ENCODE measurements at regions not wholly inside any gene's neighbourhood (a gene's known extent, or its start where the extent isn't known, plus 50 kb on each side); places are given as distances from the start of the nearest gene placed in this dataset.
A peak's percentile ranks its signal among the peaks of the same experiment; 100 is the strongest.

DNA sequence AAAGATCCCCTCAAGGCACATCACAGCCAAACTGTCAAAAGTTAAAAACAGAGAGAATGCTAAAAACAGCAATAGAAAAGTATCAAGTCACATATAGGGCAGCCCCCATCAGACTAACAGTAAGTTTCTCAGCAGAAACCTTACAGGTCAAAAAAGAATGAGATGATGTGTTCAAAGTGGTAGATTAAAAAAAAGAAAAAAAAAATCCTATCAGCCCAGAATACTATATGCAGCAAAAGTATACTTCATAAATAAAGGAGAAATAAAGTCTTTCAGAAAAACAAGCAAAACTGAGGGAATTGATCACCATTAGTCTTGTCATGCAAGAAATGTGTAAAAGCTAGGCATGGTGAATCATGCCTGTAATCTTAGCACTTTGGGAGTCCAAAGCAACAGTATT lies 99.9 kb upstream of the RAD23B start:
- Histone ChIP-seq H3K9me3 (ENCODE audit: control insufficient read depth, insufficient read depth, low read length) (peaks cover 8% of the 10 kb centered on the region; the same call in 1 of the 2 replicates), H3K4me3 (ENCODE audit: low read depth, low read length) (no peak overlapping the region), H3K27me3 (ENCODE audit: control insufficient read depth, insufficient read depth, low read length) (no peaks in the 10 kb centered on the region), H3K27ac (ENCODE audit: low read depth, low read length) (no peak overlapping the region)
- no peak for DNase-seq (ENCODE audit: low read depth, low spot score)
- ChIA-PET POLR2A (no interaction called here), CTCF (interaction anchor here (1.3 kb wide), 1 partner anchor 14 kb away, joined by 5 read pairs; no protein-coding TSS in a partner anchor)
- TF ChIP-seq, protein P1, sequence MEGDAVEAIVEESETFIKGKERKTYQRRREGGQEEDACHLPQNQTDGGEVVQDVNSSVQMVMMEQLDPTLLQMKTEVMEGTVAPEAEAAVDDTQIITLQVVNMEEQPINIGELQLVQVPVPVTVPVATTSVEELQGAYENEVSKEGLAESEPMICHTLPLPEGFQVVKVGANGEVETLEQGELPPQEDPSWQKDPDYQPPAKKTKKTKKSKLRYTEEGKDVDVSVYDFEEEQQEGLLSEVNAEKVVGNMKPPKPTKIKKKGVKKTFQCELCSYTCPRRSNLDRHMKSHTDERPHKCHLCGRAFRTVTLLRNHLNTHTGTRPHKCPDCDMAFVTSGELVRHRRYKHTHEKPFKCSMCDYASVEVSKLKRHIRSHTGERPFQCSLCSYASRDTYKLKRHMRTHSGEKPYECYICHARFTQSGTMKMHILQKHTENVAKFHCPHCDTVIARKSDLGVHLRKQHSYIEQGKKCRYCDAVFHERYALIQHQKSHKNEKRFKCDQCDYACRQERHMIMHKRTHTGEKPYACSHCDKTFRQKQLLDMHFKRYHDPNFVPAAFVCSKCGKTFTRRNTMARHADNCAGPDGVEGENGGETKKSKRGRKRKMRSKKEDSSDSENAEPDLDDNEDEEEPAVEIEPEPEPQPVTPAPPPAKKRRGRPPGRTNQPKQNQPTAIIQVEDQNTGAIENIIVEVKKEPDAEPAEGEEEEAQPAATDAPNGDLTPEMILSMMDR (IDR thresholded peaks at IDR 0.05; ENCODE audit: low read depth, low read length), result no peak

DNA sequence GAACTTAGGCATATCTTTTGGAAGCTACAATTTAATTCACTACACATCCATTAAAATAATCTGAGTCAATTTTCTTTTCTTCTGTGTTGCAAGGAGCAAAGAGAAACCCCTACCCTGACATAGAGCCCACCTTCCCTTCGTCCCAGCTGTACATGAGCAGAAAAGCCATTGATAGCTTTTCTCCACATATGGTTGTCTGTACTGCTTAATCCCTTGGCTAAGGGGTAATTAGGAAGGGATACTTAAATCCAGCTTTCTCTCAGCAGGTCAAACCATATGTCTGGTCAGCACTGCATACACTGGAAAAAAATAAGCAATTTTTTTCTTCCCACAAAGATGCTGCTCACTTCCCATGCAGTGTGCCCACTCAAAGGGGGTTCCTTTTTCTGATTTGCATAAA lies 94.7 kb upstream of the RAD23B start:
- CTCF ChIA-PET, result interaction anchor here (0.7 to 1.0 kb wide), 2 partner anchors 15 to 16 kb away, joined by 3 read pairs; no protein-coding TSS in a partner anchor

DNA sequence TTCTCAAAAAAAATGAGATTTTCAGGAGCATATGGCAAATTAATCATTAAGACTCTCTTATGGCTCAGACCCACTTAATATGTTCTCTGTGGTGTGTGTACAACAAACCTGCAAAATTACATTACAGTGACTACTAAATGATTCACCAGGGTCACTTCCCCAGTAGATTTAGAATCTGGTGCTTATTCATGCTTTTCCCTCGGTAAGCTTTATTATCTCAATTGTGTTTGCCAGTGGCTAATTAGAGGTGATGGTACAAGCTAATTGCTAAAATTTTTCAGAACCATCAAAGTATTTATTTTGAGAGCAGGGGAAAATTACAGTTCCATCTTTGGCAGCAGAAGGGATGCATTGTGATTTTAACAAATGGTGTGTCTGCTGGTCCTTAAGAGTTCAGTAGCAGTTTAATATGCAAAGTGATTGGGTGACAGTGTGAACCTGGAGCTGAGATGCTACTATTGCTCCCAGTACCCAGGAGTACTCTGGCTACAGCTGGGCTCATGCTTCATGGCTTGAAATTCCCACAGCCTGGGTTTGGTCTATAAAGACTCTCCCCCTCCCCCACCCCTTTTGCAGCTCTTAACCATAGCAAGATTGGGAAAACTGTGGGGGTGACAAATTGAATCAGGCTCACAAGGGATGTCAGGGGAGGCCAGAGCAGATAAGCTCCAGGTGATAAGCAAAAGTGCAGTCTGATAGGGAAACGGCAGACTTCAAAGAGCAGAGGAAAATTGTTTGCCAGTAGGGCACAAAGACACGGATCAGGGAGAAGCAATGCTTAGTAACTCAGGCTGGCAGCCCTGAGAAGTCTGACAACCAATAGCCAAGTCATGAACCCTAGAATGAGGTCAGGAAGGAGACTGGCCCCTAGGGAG lies 92.8 kb upstream of the RAD23B start:
- CTCF ChIA-PET, result interaction anchor here (0.6 kb wide), 1 partner anchor 556 kb away, joined by 3 read pairs; no protein-coding TSS in a partner anchor
- Histone ChIP-seq H3K27ac (ENCODE audit: low read depth, low read length) (no peak overlapping the region), H3K4me3 (ENCODE audit: low read depth, low read length) (no peak overlapping the region), H3K9me3 (ENCODE audit: control insufficient read depth, insufficient read depth, low read length) (no peaks in the 10 kb centered on the region), H3K27me3 (ENCODE audit: control insufficient read depth, insufficient read depth, low read length) (no peaks in the 10 kb centered on the region)
- POLR2A ChIA-PET, result no interaction called here
- TF ChIP-seq, protein P1 (IDR thresholded peaks at IDR 0.05; ENCODE audit: low read depth, low read length), result no peak
- peak; percentile 21 for DNase-seq (ENCODE audit: low read depth, low spot score)

More for the DNA sequence above, 94.7 kb upstream of the RAD23B start:
- Histone ChIP-seq H3K27me3 (ENCODE audit: control insufficient read depth, insufficient read depth, low read length) (no peaks in the 10 kb centered on the region), H3K27ac (ENCODE audit: low read depth, low read length) (no peak overlapping the region), H3K4me3 (ENCODE audit: low read depth, low read length) (no peak overlapping the region), H3K9me3 (ENCODE audit: control insufficient read depth, insufficient read depth, low read length) (peaks cover 3% of the 10 kb centered on the region; the same call in 1 of the 2 replicates)
- TF ChIP-seq, protein P1 (IDR thresholded peaks at IDR 0.05; ENCODE audit: low read depth, low read length), result no peak
- no peak for DNase-seq (ENCODE audit: low read depth, low spot score)
- POLR2A ChIA-PET, result no interaction called here

DNA sequence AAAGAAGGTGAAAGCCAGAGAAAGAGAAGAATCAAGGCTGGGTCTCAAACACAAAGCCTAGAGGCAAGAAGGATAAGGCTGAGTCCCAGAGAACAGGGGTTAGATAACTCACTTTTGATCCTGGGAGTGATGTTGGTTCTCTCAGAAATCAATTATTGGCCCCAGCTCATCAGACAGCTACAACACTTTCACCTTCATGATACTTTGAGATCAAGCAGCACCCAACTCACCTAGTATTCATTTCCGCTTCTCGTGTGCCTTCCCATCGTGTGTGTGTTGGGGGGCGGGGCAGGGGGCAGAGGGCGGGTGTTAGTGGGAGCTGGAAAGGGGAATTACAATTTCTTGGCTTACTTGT lies 92.2 kb upstream of the RAD23B start:
- TF ChIP-seq, protein P1 (IDR thresholded peaks at IDR 0.05; ENCODE audit: low read depth, low read length), result no peak
- no peak overlapping the region for H3K4me3 ChIP-seq (ENCODE audit: low read depth, low read length)
- H3K27ac ChIP-seq (ENCODE audit: low read depth, low read length), result no peak overlapping the region
- no peak for DNase-seq (ENCODE audit: low read depth, low spot score)
- H3K9me3 ChIP-seq (ENCODE audit: control insufficient read depth, insufficient read depth, low read length), result no peaks in the 10 kb centered on the region
- ChIA-PET CTCF (no interaction called here), POLR2A (no interaction called here)
- H3K27me3 ChIP-seq (ENCODE audit: control insufficient read depth, insufficient read depth, low read length), result no peaks in the 10 kb centered on the region

DNA sequence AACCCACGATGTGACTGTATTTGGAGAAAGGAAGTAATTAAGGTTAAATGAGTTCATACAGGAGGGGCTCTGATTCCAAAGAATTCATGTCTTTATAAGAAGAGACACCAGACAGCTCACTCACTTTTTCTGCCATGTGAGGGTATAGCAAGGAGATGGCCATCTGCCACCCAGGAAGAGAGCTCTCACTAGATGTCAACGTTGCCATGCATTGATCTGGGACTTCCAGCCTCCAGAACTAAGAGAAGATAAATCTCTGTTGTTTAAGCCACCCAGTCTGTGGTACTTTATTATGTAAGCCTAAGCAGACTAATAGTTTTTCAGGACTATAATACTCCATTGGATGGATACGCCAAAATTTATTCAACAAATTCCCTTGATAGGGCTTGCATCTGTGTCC lies 89.8 kb upstream of the RAD23B start:
- no peaks in the 10 kb centered on the region for H3K9me3 ChIP-seq (ENCODE audit: control insufficient read depth, insufficient read depth, low read length)
- TF ChIP-seq, protein P1 (IDR thresholded peaks at IDR 0.05; ENCODE audit: low read depth, low read length), result no peak
- ChIA-PET CTCF (no interaction called here), POLR2A (no interaction called here)
- no peak for DNase-seq (ENCODE audit: low read depth, low spot score)
- H3K27ac ChIP-seq (ENCODE audit: low read depth, low read length), result no peak overlapping the region
- no peak overlapping the region for H3K4me3 ChIP-seq (ENCODE audit: low read depth, low read length)
- H3K27me3 ChIP-seq (ENCODE audit: control insufficient read depth, insufficient read depth, low read length), result no peaks in the 10 kb centered on the region

Data from AG04450 (cell line).